NCI-H526 (cell line): ENCODE measurements at regions not wholly inside any gene's neighbourhood (a gene's known extent, or its start where the extent isn't known, plus 50 kb on each side); places are given as distances from the start of the nearest gene placed in this dataset.

Experiments
- DNase-seq, 2 experiments: peaks; one replicate each; lab custom pipeline; 2025; lab: John Stamatoyannopoulos, UW

- no peak for DNase-seq
Measured at GRCh38 chr2:145649061-145649460, 1129.1 kb upstream of the ZEB2 start.

GRCh38 chr2:145644820-145645302 is 1124.9 kb upstream of the ZEB2 start:
- DNase-seq = no peak

GRCh38 chr2:145638675-145639074 is 1118.8 kb upstream of the ZEB2 start:
- no peak for DNase-seq

GRCh38 chr2:145635706-145636427 is 1115.9 kb upstream of the ZEB2 start:
- no peak for DNase-seq

GRCh38 chr2:145631561-145631960 is 1111.6 kb upstream of the ZEB2 start:
- DNase-seq = no peak

- no peak for DNase-seq
Measured at GRCh38 chr2:145626301-145626700, 1106.4 kb upstream of the ZEB2 start.

GRCh38 chr2:145625111-145625510 is 1105.2 kb upstream of the ZEB2 start:
- DNase-seq = no peak

- no peak for DNase-seq
Measured at GRCh38 chr2:145623136-145623535, 1103.2 kb upstream of the ZEB2 start.

GRCh38 chr2:145622285-145622684 is 1102.4 kb upstream of the ZEB2 start:
- no peak for DNase-seq

- DNase-seq = no peak
Measured at GRCh38 chr2:145617906-145618305, 1098.0 kb upstream of the ZEB2 start.

GRCh38 chr2:145617420-145617819 is 1097.5 kb upstream of the ZEB2 start:
- DNase-seq = no peak

- DNase-seq = no peak
Measured at GRCh38 chr2:145615626-145616025, 1095.7 kb upstream of the ZEB2 start.

GRCh38 chr2:145609951-145610350 is 1090.0 kb upstream of the ZEB2 start:
- DNase-seq = no peak

- no peak for DNase-seq
Measured at GRCh38 chr2:145601361-145601925, 1081.5 kb upstream of the ZEB2 start.

GRCh38 chr2:145600811-145601210 is 1080.9 kb upstream of the ZEB2 start:
- DNase-seq = no peak

GRCh38 chr2:145599756-145600155 is 1079.8 kb upstream of the ZEB2 start:
- no peak for DNase-seq

GRCh38 chr2:145598434-145598833 is 1078.5 kb upstream of the ZEB2 start:
- DNase-seq = no peak

GRCh38 chr2:145597809-145598208 is 1077.9 kb upstream of the ZEB2 start:
- DNase-seq = no peak

GRCh38 chr2:145597006-145597405 is 1077.1 kb upstream of the ZEB2 start:
- no peak for DNase-seq

- no peak for DNase-seq
Measured at GRCh38 chr2:145596416-145596815, 1076.5 kb upstream of the ZEB2 start.

GRCh38 chr2:145595296-145595695 is 1075.4 kb upstream of the ZEB2 start:
- no peak for DNase-seq

- DNase-seq = no peak
Measured at GRCh38 chr2:145593991-145594614, 1074.2 kb upstream of the ZEB2 start.

GRCh38 chr2:145593280-145593679 is 1073.4 kb upstream of the ZEB2 start:
- no peak for DNase-seq
